ENCODE measurements at regions not wholly inside any gene's neighbourhood (a gene's known extent, or its start where the extent isn't known, plus 50 kb on each side); places are given as distances from the start of the nearest gene placed in this dataset.
"Not testable (repeated sequence)": the region's sequence is repeated elsewhere in the genome, so short reads cannot be mapped to it uniquely, and the experiment has no call there.

DNA sequence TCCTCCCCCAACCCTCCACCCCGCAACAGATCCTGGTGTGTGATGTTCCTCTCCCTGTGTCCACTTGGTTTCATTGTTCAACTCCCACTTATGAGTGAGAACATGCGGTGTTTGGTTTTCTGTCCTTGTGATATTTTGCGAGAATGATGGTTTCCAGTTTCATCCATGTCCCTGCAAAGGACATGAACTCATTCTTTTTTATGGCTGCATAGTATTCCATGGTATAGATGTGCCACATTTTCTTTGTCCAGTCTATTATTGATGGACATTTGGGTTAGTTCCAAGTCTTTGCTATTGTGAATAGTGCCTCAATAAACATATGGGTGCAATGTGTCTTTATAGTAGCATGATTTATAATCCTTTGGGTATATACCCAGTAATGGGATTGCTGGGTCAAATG lies 63.7 kb upstream of the KIAA0040 start:
- TF ChIP-seq, protein P1, sequence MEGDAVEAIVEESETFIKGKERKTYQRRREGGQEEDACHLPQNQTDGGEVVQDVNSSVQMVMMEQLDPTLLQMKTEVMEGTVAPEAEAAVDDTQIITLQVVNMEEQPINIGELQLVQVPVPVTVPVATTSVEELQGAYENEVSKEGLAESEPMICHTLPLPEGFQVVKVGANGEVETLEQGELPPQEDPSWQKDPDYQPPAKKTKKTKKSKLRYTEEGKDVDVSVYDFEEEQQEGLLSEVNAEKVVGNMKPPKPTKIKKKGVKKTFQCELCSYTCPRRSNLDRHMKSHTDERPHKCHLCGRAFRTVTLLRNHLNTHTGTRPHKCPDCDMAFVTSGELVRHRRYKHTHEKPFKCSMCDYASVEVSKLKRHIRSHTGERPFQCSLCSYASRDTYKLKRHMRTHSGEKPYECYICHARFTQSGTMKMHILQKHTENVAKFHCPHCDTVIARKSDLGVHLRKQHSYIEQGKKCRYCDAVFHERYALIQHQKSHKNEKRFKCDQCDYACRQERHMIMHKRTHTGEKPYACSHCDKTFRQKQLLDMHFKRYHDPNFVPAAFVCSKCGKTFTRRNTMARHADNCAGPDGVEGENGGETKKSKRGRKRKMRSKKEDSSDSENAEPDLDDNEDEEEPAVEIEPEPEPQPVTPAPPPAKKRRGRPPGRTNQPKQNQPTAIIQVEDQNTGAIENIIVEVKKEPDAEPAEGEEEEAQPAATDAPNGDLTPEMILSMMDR (IDR thresholded peaks at IDR 0.05), result not testable (repeated sequence)
- TF ChIP-seq POLR2A (IDR thresholded peaks at IDR 0.05), result not testable (repeated sequence)
